HCT116 (cell line): ENCODE measurements at regions not wholly inside any gene's neighbourhood (a gene's known extent, or its start where the extent isn't known, plus 50 kb on each side); places are given as distances from the start of the nearest gene placed in this dataset.

Experiments used
- ATAC-seq: fragments of 200-7000 bp; cut with Tn5 transposase; 2 replicates; pipeline ENCODE4 v1.9.1; 2020; ENCODE audit warnings: mild to moderate bottlenecking, moderate library complexity
- BruUV-seq: library from RNA; stranded (reverse); fragments of 400-500 nt; replicated peaks from 2 replicates; lab custom pipeline; 2021; lab: Mats Ljungman, UMichigan
- CTCF ChIA-PET: fragments of 300-600 bp; sonication (Branson Sonifier 250); formaldehyde crosslinking; loops from one replicate; lab custom pipeline; 2021; ENCODE audit warnings: antibody characterized with exemption; lab: Charles Lee
- POLR2A ChIA-PET: fragments of 300-600, 350-600 bp; sonication (Branson Sonifier 250); formaldehyde crosslinking; loops from one replicate; lab custom pipeline; 2021; ENCODE audit warnings: antibody characterized with exemption; lab: Charles Lee
- RAD21 ChIA-PET, 2 experiments: fragments of 300-600 bp; sonication (Branson Sonifier 250); formaldehyde crosslinking; loops; one replicate each; lab custom pipeline; 2023; ENCODE audit warnings: low total read pairs in 2 of 2; ENCODE audit not compliant: uncharacterized antibody in 2 of 2, unreplicated experiment in 2 of 2, low non-redundant PET in 1 of 2; lab: Charles Lee
- DNase-seq: peaks from one replicate; pipeline ENCODE4 v3.0.0-alpha.2; 2010; ENCODE audit warnings: low read depth, low spot score
- H2AFZ ChIP-seq: fragments of 200-600 bp; shearing (Covaris generic), sonication (generic); 2 replicates; pipeline ENCODE4 v1.6.1; 2017; ENCODE audit warnings: low read depth, mixed run types, mixed read lengths, antibody characterized with exemption, low read length; ENCODE audit not compliant: poor library complexity, severe bottlenecking
- H3K27ac ChIP-seq: 2 replicates; pipeline ENCODE4 v1.5.1; 2012; ENCODE audit warnings: low read depth, low read length
- H3K27me3 ChIP-seq: fragments of 200-600 bp; sonication (generic); 2 replicates; pipeline ENCODE4 v1.6.1; 2016; ENCODE audit warnings: mixed run types, low read length, mixed read lengths; ENCODE audit not compliant: insufficient read depth
- H3K36me3 ChIP-seq, 2 experiments: fragments of 200-500 bp in 1 of 2; fragments of 200-600 bp in 1 of 2; sonication (Bioruptor generic) in 1 of 2; sonication (generic) in 1 of 2; 2 replicates each; pipeline versions ENCODE4 v1.5.1 to v1.6.1; 2014 to 2016; ENCODE audit warnings: low read length in 2 of 2, inconsistent platforms in 1 of 2, mixed read lengths in 1 of 2, mixed run types in 1 of 2; ENCODE audit not compliant: insufficient read depth in 2 of 2, control insufficient read depth in 1 of 2
- H3K4me1 ChIP-seq, 2 experiments: fragments of 200-600 bp in 1 of 2; sonication (generic) in 1 of 2; 2 replicates each; pipeline versions ENCODE4 v1.5.1 to v1.6.1; 2012 to 2017; ENCODE audit warnings: low read length in 2 of 2, inconsistent platforms in 1 of 2, mild to moderate bottlenecking in 1 of 2, mixed read lengths in 1 of 2, mixed run types in 1 of 2, moderate library complexity in 1 of 2; ENCODE audit not compliant: insufficient read depth in 2 of 2, control insufficient read depth in 1 of 2
- H3K4me2 ChIP-seq: fragments of 200-600 bp; sonication (generic); 2 replicates; pipeline ENCODE4 v1.6.1; 2017; ENCODE audit warnings: mixed run types, low read length, mixed read lengths
- H3K4me3 ChIP-seq, 2 experiments: fragments of 200-600 bp in 1 of 2; sonication (generic) in 1 of 2; replicated peaks in 1 of 2; 2 replicates each; pipeline ENCODE4 v1.5.1; 2011 to 2016; ENCODE audit warnings: low read length in 2 of 2, control low read depth in 1 of 2, low read depth in 1 of 2, mild to moderate bottlenecking in 1 of 2, mixed read lengths in 1 of 2, mixed run types in 1 of 2
- H3K79me2 ChIP-seq: fragments of 200-600 bp; sonication (generic); 2 replicates; pipeline ENCODE4 v1.6.1; 2017; ENCODE audit warnings: mild to moderate bottlenecking, mixed run types, low read length, moderate library complexity, mixed read lengths; ENCODE audit not compliant: insufficient read depth
- H3K9ac ChIP-seq: fragments of 200-600 bp; sonication (generic); 2 replicates; pipeline ENCODE4 v1.6.1; 2016; ENCODE audit warnings: low read length, mixed read lengths
- H3K9me2 ChIP-seq: fragments of 200-600 bp; sonication (generic), shearing (Covaris generic); 2 replicates; pipeline ENCODE4 v1.6.1; 2017; ENCODE audit warnings: mixed run types, mild to moderate bottlenecking, moderate library complexity; ENCODE audit not compliant: insufficient read depth
- H3K9me3 ChIP-seq, 2 experiments: fragments of 200-500 bp in 1 of 2; fragments of 200-600 bp in 1 of 2; sonication (Bioruptor generic) in 1 of 2; sonication (generic) in 1 of 2; 2 replicates each; pipeline ENCODE4 v1.6.1; 2014 to 2017; ENCODE audit warnings: low read length in 2 of 2, mixed read lengths in 2 of 2, inconsistent platforms in 1 of 2, low read depth in 1 of 2, mild to moderate bottlenecking in 1 of 2, mixed run types in 1 of 2, moderate library complexity in 1 of 2; ENCODE audit not compliant: control insufficient read depth in 1 of 2, insufficient read depth in 1 of 2
- H4K20me1 ChIP-seq: fragments of 200-600 bp; sonication (generic), shearing (Covaris generic); 2 replicates; pipeline ENCODE4 v1.6.1; 2017; ENCODE audit warnings: mixed run types, mild to moderate bottlenecking, moderate library complexity; ENCODE audit not compliant: insufficient read depth
- ATF3 ChIP-seq: IDR thresholded peaks from 2 replicates; pipeline ENCODE4 v1.6.1; 2012
- CEBPB ChIP-seq: IDR thresholded peaks from 2 replicates; pipeline ENCODE4 v1.6.1; 2012; ENCODE audit warnings: low read depth
- CTCF ChIP-seq, 3 experiments: fragments of 200-600 bp in 1 of 3; sonication (generic) in 1 of 3; IDR thresholded peaks in 2 of 3; conservative IDR thresholded peaks in 1 of 3; 2 replicates each; pipeline ENCODE4 v1.5.1; 2012 to 2017; ENCODE audit warnings: low read depth in 2 of 3, low read length in 2 of 3, antibody characterized with exemption in 1 of 3, borderline replicate concordance in 1 of 3, control low read depth in 1 of 3, mild to moderate bottlenecking in 1 of 3, mixed read lengths in 1 of 3, mixed run types in 1 of 3, moderate library complexity in 1 of 3; ENCODE audit not compliant: insufficient read depth in 1 of 3
- EZH2 ChIP-seq: fragments of 200-600 bp; sonication (generic); IDR thresholded peaks from 2 replicates; pipeline ENCODE4 v1.6.1; 2017; ENCODE audit warnings: antibody characterized with exemption, mixed run types
- MAX ChIP-seq: IDR thresholded peaks from 2 replicates; pipeline ENCODE4 v1.6.1; 2012
- POLR2A ChIP-seq: IDR thresholded peaks from 2 replicates; pipeline ENCODE4 v1.7.0; 2011; ENCODE audit warnings: borderline replicate concordance; ENCODE audit not compliant: insufficient read depth, insufficient read length; ENCODE audit errors: extremely low read depth
- RAD21 ChIP-seq: IDR thresholded peaks from 2 replicates; pipeline ENCODE4 v1.6.1; 2012; ENCODE audit warnings: low read depth, mild to moderate bottlenecking
- SIN3A ChIP-seq: IDR thresholded peaks from 2 replicates; pipeline ENCODE4 v1.6.1; 2012; ENCODE audit warnings: low read depth
- SP1 ChIP-seq: IDR thresholded peaks from 2 replicates; pipeline ENCODE4 v1.6.1; 2012; ENCODE audit warnings: low read depth
- SRF ChIP-seq: IDR thresholded peaks from 2 replicates; pipeline ENCODE4 v1.6.1; 2012; ENCODE audit warnings: low read depth
- ZNF274 ChIP-seq: fragments of 200-500 bp; sonication (Bioruptor generic); IDR thresholded peaks from 2 replicates; pipeline ENCODE4 v1.6.1; 2014; ENCODE audit warnings: mild to moderate bottlenecking, low read depth, low read length, inconsistent platforms
- intact Hi-C: fragments of 100-400 bp; cut with micrococcal nuclease; formaldehyde crosslinking; loops from 2 replicates; pipeline ENCODE4 v1.10.0; 2022
- TF ChIP-seq, protein P1 (sequence below): IDR thresholded peaks from 2 replicates; pipeline ENCODE4 v1.6.1; 2011; ENCODE audit warnings: mild to moderate bottlenecking, low read length, moderate library complexity; ENCODE audit not compliant: insufficient replicate concordance; ENCODE audit errors: extremely low read depth

- TF ChIP-seq EZH2 (no peak), MAX (no peak), CEBPB (no peak), RAD21 (no peak), ZNF274 (no peak), CTCF (IDR thresholded peaks at IDR 0.05 in 2 of 3, conservative IDR thresholded peaks at IDR 0.05 in 1 of 3; ENCODE audit: borderline replicate concordance in 1 of 3, insufficient read depth in 1 of 3, low read depth in 2 of 3, low read length in 2 of 3) (no peak), SP1 (no peak), SRF (no peak), POLR2A (no peak), ATF3 (no peak), SIN3A (no peak)
- TF ChIP-seq, protein P1, sequence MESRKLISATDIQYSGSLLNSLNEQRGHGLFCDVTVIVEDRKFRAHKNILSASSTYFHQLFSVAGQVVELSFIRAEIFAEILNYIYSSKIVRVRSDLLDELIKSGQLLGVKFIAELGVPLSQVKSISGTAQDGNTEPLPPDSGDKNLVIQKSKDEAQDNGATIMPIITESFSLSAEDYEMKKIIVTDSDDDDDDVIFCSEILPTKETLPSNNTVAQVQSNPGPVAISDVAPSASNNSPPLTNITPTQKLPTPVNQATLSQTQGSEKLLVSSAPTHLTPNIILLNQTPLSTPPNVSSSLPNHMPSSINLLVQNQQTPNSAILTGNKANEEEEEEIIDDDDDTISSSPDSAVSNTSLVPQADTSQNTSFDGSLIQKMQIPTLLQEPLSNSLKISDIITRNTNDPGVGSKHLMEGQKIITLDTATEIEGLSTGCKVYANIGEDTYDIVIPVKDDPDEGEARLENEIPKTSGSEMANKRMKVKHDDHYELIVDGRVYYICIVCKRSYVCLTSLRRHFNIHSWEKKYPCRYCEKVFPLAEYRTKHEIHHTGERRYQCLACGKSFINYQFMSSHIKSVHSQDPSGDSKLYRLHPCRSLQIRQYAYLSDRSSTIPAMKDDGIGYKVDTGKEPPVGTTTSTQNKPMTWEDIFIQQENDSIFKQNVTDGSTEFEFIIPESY, result no peak
- Histone ChIP-seq H3K9me3 (no peaks in the 10 kb centered on the region), H3K4me1 (no peaks in the 10 kb centered on the region), H3K9me2 (no peaks in the 10 kb centered on the region), H4K20me1 (no peaks in the 10 kb centered on the region), H3K36me3 (no peaks in the 10 kb centered on the region), H3K9ac (no peak overlapping the region), H3K79me2 (no peaks in the 10 kb centered on the region), H3K27me3 (no peaks in the 10 kb centered on the region), H3K4me2 (no peak overlapping the region), H3K4me3 (no peak overlapping the region), H2AFZ (no peak overlapping the region), H3K27ac (no peak overlapping the region)
- no peak for DNase-seq
- no TSS peak for BruUV-seq
- ChIA-PET RAD21 (no interaction called here), POLR2A (no interaction called here), CTCF (no interaction called here)
- no peak for ATAC-seq
- intact Hi-C loops, result no loop called here
Observed at GRCh38 chr6:84635081-84635761, 129.2 kb downstream of the TBX18 start.
